ENCODE measurements at regions not wholly inside any gene's neighbourhood (a gene's known extent, or its start where the extent isn't known, plus 50 kb on each side); places are given as distances from the start of the nearest gene placed in this dataset.

GRCh38 chr5:8981496-8981895, 564.4 kb downstream of the SEMA5A start:
- DNase-seq (ENCODE audit: low spot score), result no peak

DNA sequence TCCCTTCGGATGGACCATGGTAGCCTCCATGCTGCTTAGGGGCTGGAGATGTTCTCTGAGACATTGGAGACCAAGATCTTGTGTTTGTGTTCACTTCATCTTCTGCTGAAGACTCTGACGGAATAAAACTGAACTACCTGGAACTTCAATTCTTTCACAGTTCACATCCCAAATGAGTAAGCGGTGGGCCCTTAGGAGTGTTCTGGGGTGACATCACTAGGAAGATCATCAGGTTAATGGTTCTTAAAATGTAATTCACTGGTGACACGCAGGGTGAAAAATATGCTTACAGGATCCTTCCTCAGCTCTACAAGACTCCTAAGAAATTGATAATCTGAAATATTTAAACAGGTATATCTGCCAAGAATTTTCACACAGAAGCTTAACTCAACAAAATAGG, 561.5 kb downstream of the SEMA5A start:
- DNase-seq (ENCODE audit: low spot score), result no peak
